Vagina (tissue), 2 donors: ENCODE measurements at regions not wholly inside any gene's neighbourhood (a gene's known extent, or its start where the extent isn't known, plus 50 kb on each side); places are given as distances from the start of the nearest gene placed in this dataset.

Source experiments
- DNase-seq, 2 donors: peaks; one replicate each; pipeline ENCODE4 v3.0.0-alpha.2; 2017; ENCODE audit errors: extremely low spot score in 2 of 2
- H3K27ac ChIP-seq: fragments of 200-600 bp; sonication (generic); one replicate; pipeline ENCODE4 v1.5.1; 2019
- H3K27me3 ChIP-seq: fragments of 200-600 bp; sonication (generic); one replicate; pipeline ENCODE4 v1.5.1; 2019
- H3K36me3 ChIP-seq, 2 donors: fragments of 200-600 bp; sonication (generic); one replicate each; pipeline ENCODE4 v1.5.1; 2017 to 2019
- H3K4me1 ChIP-seq: fragments of 200-600 bp; sonication (generic); one replicate; pipeline ENCODE4 v1.5.1; 2019
- H3K4me3 ChIP-seq, 2 donors: fragments of 200-600 bp; sonication (generic); 1 replicate in 1 of 2; 2 replicates in 1 of 2; pipeline ENCODE4 v1.5.1; 2016 to 2019
- H3K9me3 ChIP-seq: fragments of 200-600 bp; sonication (generic); one replicate; pipeline ENCODE4 v1.5.1; 2019
- POLR2A ChIP-seq, 2 donors: fragments of 450-650 bp; IDR thresholded peaks; one replicate each; pipeline ENCODE4 v1.6.1; 2017; ENCODE audit warnings: antibody characterized with exemption in 2 of 2, mild to moderate bottlenecking in 2 of 2, moderate library complexity in 2 of 2
- POLR2AphosphoS5 ChIP-seq, 2 donors: sonication (generic); formaldehyde crosslinking; IDR thresholded peaks; one replicate each; pipeline ENCODE4 v1.9.0; 2017; ENCODE audit warnings: antibody characterized with exemption in 2 of 2, mild to moderate bottlenecking in 2 of 2, low read depth in 1 of 2; ENCODE audit not compliant: insufficient read depth in 1 of 2
- intact Hi-C: fragments of 100-400 bp; cut with DNase I; formaldehyde crosslinking; loops from one replicate; pipeline ENCODE4 v1.15.1; 2023
- TF ChIP-seq, protein P1 (sequence below), 3 experiments: fragments of 450-650 bp in 2 of 3; fragments of 200-600 bp in 1 of 3; sonication (generic) in 1 of 3; IDR thresholded peaks; one replicate each; pipeline ENCODE4 v1.5.1; 2017 to 2019; ENCODE audit warnings: antibody characterized with exemption in 3 of 3, mild to moderate bottlenecking in 2 of 3, moderate library complexity in 2 of 3

DNA sequence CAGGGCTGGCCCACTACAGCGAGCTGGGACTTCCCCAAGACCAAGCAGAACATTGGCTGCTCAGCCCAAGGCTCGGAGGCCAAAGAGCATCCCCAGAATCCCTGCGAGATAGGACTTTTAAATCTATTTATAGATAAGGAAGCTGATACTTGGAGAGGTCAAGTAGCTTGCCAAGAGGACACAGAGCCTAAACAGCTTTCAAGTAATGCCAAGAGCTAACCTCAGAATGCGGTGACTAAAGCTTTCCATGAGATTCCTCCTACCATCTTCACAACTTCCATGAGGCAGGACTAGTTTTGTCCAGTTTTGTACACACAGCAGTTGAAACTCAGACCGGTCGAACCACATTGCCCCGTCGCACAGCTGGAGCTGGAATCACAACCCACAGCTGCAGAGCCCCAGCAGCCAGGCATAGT, 168.1 kb upstream of the TOP1 start:
- H3K4me3 ChIP-seq = no peak overlapping the region
- H3K4me1 ChIP-seq = no peaks in the 10 kb centered on the region
- no peaks in the 10 kb centered on the region for H3K27me3 ChIP-seq
- DNase-seq = no peak
- TF ChIP-seq POLR2AphosphoS5 (IDR thresholded peaks at IDR 0.05; ENCODE audit: insufficient read depth in 1 of 2, low read depth in 1 of 2) = no peak
- TF ChIP-seq POLR2A (IDR thresholded peaks at IDR 0.05) = no peak
- TF ChIP-seq, protein P1, sequence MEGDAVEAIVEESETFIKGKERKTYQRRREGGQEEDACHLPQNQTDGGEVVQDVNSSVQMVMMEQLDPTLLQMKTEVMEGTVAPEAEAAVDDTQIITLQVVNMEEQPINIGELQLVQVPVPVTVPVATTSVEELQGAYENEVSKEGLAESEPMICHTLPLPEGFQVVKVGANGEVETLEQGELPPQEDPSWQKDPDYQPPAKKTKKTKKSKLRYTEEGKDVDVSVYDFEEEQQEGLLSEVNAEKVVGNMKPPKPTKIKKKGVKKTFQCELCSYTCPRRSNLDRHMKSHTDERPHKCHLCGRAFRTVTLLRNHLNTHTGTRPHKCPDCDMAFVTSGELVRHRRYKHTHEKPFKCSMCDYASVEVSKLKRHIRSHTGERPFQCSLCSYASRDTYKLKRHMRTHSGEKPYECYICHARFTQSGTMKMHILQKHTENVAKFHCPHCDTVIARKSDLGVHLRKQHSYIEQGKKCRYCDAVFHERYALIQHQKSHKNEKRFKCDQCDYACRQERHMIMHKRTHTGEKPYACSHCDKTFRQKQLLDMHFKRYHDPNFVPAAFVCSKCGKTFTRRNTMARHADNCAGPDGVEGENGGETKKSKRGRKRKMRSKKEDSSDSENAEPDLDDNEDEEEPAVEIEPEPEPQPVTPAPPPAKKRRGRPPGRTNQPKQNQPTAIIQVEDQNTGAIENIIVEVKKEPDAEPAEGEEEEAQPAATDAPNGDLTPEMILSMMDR (IDR thresholded peaks at IDR 0.05) = no peak
- H3K36me3 ChIP-seq = no peaks in the 10 kb centered on the region
- H3K9me3 ChIP-seq = no peaks in the 10 kb centered on the region
- intact Hi-C loops = no loop called here
- no peak overlapping the region for H3K27ac ChIP-seq

GRCh38 chr20:40861427-40862008, 167.1 kb upstream of the TOP1 start:
- intact Hi-C loops = no loop called here
- Histone ChIP-seq H3K4me1 (no peaks in the 10 kb centered on the region), H3K9me3 (no peaks in the 10 kb centered on the region), H3K27ac (no peak overlapping the region), H3K36me3 (no peaks in the 10 kb centered on the region), H3K27me3 (no peaks in the 10 kb centered on the region), H3K4me3 (no peak overlapping the region)
- TF ChIP-seq, protein P1 (IDR thresholded peaks at IDR 0.05) = no peak
- no peak for TF ChIP-seq POLR2AphosphoS5 (IDR thresholded peaks at IDR 0.05; ENCODE audit: insufficient read depth in 1 of 2, low read depth in 1 of 2)
- no peak for TF ChIP-seq POLR2A (IDR thresholded peaks at IDR 0.05)
- no peak for DNase-seq

- Histone ChIP-seq H3K27ac (no peak overlapping the region), H3K4me1 (no peaks in the 10 kb centered on the region), H3K9me3 (no peaks in the 10 kb centered on the region), H3K27me3 (no peaks in the 10 kb centered on the region), H3K4me3 (no peak overlapping the region), H3K36me3 (no peaks in the 10 kb centered on the region)
- DNase-seq = no peak
- TF ChIP-seq POLR2AphosphoS5 (IDR thresholded peaks at IDR 0.05; ENCODE audit: insufficient read depth in 1 of 2, low read depth in 1 of 2) (no peak), POLR2A (IDR thresholded peaks at IDR 0.05) (no peak)
- TF ChIP-seq, protein P1 (IDR thresholded peaks at IDR 0.05) = no peak
- intact Hi-C loops = no loop called here
Measured at GRCh38 chr20:40863355-40863919, 165.2 kb upstream of the TOP1 start.

DNA sequence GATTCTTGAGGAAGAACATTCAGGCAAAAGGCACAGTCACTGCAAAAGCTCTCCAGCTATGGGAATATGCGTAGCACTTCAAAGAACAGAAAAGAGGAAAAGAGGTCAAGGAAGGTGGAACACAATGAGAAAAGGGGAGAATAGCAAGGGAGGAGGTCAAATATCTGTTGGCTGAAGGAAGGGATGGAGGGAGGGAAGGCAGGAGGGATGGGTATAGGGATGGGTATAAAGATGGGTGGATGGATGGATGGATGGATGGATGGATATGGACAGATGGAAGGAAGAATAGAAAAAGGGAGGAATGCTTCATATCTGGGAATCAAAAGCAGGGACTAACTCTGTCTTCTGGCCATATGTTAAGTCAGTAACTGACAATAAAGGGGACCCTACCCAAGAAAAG, 164.2 kb upstream of the TOP1 start:
- TF ChIP-seq POLR2AphosphoS5 (IDR thresholded peaks at IDR 0.05; ENCODE audit: insufficient read depth in 1 of 2, low read depth in 1 of 2) (no peak), POLR2A (IDR thresholded peaks at IDR 0.05) (no peak)
- TF ChIP-seq, protein P1 (IDR thresholded peaks at IDR 0.05) = no peak
- DNase-seq = no peak

DNA sequence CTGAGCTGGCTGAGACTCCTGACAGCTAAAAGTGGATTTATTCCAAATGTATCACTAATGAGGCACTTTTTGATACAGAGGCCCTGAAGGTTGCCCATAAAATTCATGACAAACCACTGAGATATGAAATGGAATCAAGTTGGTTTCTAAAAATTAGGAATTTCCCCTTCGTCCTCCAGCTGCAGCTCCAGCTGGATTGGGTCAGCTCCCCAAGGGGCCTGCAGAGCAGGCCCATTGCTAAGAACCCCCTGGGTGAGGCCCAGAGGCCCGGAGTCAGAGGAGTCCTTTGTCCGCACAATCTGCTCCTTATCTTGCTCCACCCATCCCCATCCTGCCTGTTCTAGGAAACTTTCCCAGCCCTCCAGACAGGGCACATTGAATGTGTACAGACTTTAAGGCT, 163.5 kb upstream of the TOP1 start:
- TF ChIP-seq POLR2A (IDR thresholded peaks at IDR 0.05) (no peak), POLR2AphosphoS5 (IDR thresholded peaks at IDR 0.05; ENCODE audit: insufficient read depth in 1 of 2, low read depth in 1 of 2) (no peak)
- TF ChIP-seq, protein P1 (IDR thresholded peaks at IDR 0.05) = no peak
- H3K4me1 ChIP-seq = peaks cover 11% of the 10 kb centered on the region
- DNase-seq = no peak
- no peaks in the 10 kb centered on the region for H3K9me3 ChIP-seq
- H3K27me3 ChIP-seq = no peaks in the 10 kb centered on the region
- H3K27ac ChIP-seq = no peak overlapping the region
- H3K4me3 ChIP-seq = no peak overlapping the region
- intact Hi-C loops = no loop called here
- no peaks in the 10 kb centered on the region for H3K36me3 ChIP-seq

More for the DNA sequence above, 164.2 kb upstream of the TOP1 start:
- Histone ChIP-seq H3K36me3 (no peaks in the 10 kb centered on the region), H3K4me3 (no peak overlapping the region), H3K9me3 (no peaks in the 10 kb centered on the region), H3K27me3 (no peaks in the 10 kb centered on the region), H3K27ac (no peak overlapping the region), H3K4me1 (peaks cover 4% of the 10 kb centered on the region)
- intact Hi-C loops = no loop called here
